Liver (tissue), 8 donors: ENCODE measurements at regions not wholly inside any gene's neighbourhood (a gene's known extent, or its start where the extent isn't known, plus 50 kb on each side); places are given as distances from the start of the nearest gene placed in this dataset.

ENCODE experiments used
- DNase-seq: peaks from one replicate; pipeline ENCODE4 v3.0.0-alpha.2; 2017; ENCODE audit warnings: low spot score
- H3K27ac ChIP-seq, 2 donors: one replicate each; pipeline ENCODE4 v1.7.0; 2013; ENCODE audit warnings: inconsistent platforms in 2 of 2, low read length in 2 of 2, control low read depth in 1 of 2, low read depth in 1 of 2, mild to moderate bottlenecking in 1 of 2
- H3K27me3 ChIP-seq, 4 donors: one replicate each; pipeline versions ENCODE4 v1.6.1 to v1.7.0; 2013; ENCODE audit warnings: low read length in 3 of 4, inconsistent platforms in 1 of 4, mild to moderate bottlenecking in 1 of 4, moderate library complexity in 1 of 4; ENCODE audit not compliant: control insufficient read depth in 4 of 4, insufficient read depth in 4 of 4
- H3K36me3 ChIP-seq, 4 donors: one replicate each; pipeline versions ENCODE4 v1.6.1 to v1.7.0; 2013; ENCODE audit warnings: low read length in 3 of 4, mild to moderate bottlenecking in 3 of 4, low read depth in 1 of 4, moderate library complexity in 1 of 4; ENCODE audit not compliant: control insufficient read depth in 4 of 4, insufficient read depth in 3 of 4
- H3K4me1 ChIP-seq, 4 donors: one replicate each; pipeline versions ENCODE4 v1.6.1 to v1.7.0; 2013; ENCODE audit warnings: low read length in 3 of 4, mild to moderate bottlenecking in 3 of 4, moderate library complexity in 1 of 4; ENCODE audit not compliant: control insufficient read depth in 4 of 4, insufficient read depth in 4 of 4
- H3K4me3 ChIP-seq, 3 donors: one replicate each; pipeline versions ENCODE4 v1.6.1 to v1.7.0; 2013; ENCODE audit warnings: low read length in 3 of 3, control low read depth in 1 of 3, low read depth in 1 of 3, mild to moderate bottlenecking in 1 of 3
- H3K9ac ChIP-seq, 2 donors: one replicate each; pipeline ENCODE4 v1.7.0; 2013; ENCODE audit warnings: low read length in 2 of 2, mild to moderate bottlenecking in 2 of 2, moderate library complexity in 2 of 2, control low read depth in 1 of 2, low read depth in 1 of 2
- H3K9me3 ChIP-seq, 4 donors: one replicate each; pipeline versions ENCODE4 v1.6.1 to v1.7.0; 2013; ENCODE audit warnings: low read length in 3 of 4; ENCODE audit not compliant: control insufficient read depth in 4 of 4
- ATF3 ChIP-seq: IDR thresholded peaks from 2 replicates; pipeline ENCODE4 v1.6.1; 2016; ENCODE audit warnings: antibody characterized with exemption
- CTCF ChIP-seq: fragments of 150-350 bp; IDR thresholded peaks from 2 replicates; pipeline ENCODE4 v1.5.1; 2017; ENCODE audit warnings: improper control_type of control experiment, low read depth, low read length; ENCODE audit not compliant: missing input control
- EGR1 ChIP-seq, 2 donors: IDR thresholded peaks; 2 replicates each; pipeline ENCODE4 v1.6.1; 2016 to 2018; ENCODE audit warnings: antibody characterized with exemption in 2 of 2, low read depth in 2 of 2
- FOXA2 ChIP-seq: IDR thresholded peaks from 2 replicates; pipeline ENCODE4 v1.6.1; 2016; ENCODE audit warnings: antibody characterized with exemption
- HNF4A ChIP-seq, 2 donors: conservative IDR thresholded peaks; 2 replicates each; pipeline ENCODE4 v1.6.1; 2016; ENCODE audit warnings: antibody characterized with exemption in 2 of 2, mild to moderate bottlenecking in 2 of 2
- HNF4G ChIP-seq: IDR thresholded peaks from 2 replicates; pipeline ENCODE4 v1.6.1; 2016; ENCODE audit warnings: antibody characterized with exemption
- JUND ChIP-seq, 2 donors: IDR thresholded peaks; 2 replicates each; pipeline ENCODE4 v1.6.1; 2016; ENCODE audit warnings: antibody characterized with exemption in 2 of 2
- MAX ChIP-seq: IDR thresholded peaks from 2 replicates; pipeline ENCODE4 v1.6.1; 2016; ENCODE audit warnings: antibody characterized with exemption
- NR2F2 ChIP-seq: IDR thresholded peaks from 2 replicates; pipeline ENCODE4 v1.6.1; 2016; ENCODE audit warnings: antibody characterized with exemption
- RAD21 ChIP-seq, 2 donors: IDR thresholded peaks; 2 replicates each; pipeline ENCODE4 v1.6.1; 2016; ENCODE audit warnings: antibody characterized with exemption in 2 of 2, mild to moderate bottlenecking in 2 of 2
- REST ChIP-seq: IDR thresholded peaks from 2 replicates; pipeline ENCODE4 v1.6.1; 2016; ENCODE audit warnings: antibody characterized with exemption, mild to moderate bottlenecking
- RXRA ChIP-seq, 2 donors: IDR thresholded peaks; 2 replicates each; pipeline ENCODE4 v1.6.1; 2017 to 2018; ENCODE audit warnings: antibody characterized with exemption in 2 of 2, mild to moderate bottlenecking in 1 of 2
- SP1 ChIP-seq: IDR thresholded peaks from 2 replicates; pipeline ENCODE4 v1.6.1; 2018; ENCODE audit warnings: antibody characterized with exemption, mild to moderate bottlenecking
- TAF1 ChIP-seq: conservative IDR thresholded peaks from 2 replicates; pipeline ENCODE4 v1.6.1; 2016; ENCODE audit warnings: antibody characterized with exemption, mild to moderate bottlenecking
- YY1 ChIP-seq: IDR thresholded peaks from 2 replicates; pipeline ENCODE4 v1.6.1; 2016; ENCODE audit warnings: antibody characterized with exemption, mild to moderate bottlenecking
- ZBTB33 ChIP-seq: IDR thresholded peaks from 2 replicates; pipeline ENCODE4 v1.6.1; 2016; ENCODE audit warnings: antibody characterized with exemption
- WGBS: extraction: QIAGEN DNeasy Blood & Tissue Kit; methylation state at CpG from one replicate; pipeline ENCODE4 v1.1.7; 2013; 5-methylcytosine and 5-hydroxymethylcytosine counted together
- donor health status: healthy.
- donor health status: healthy.
- donor health status: healthy.
- donor health status: healthy.
- donor health status: healthy.

GRCh38 chr22:27629908-27630673, 171.5 kb downstream of the MN1 start:
- Histone ChIP-seq H3K27me3 (no peaks in the 10 kb centered on the region), H3K4me3 (no peak overlapping the region), H3K4me1 (no peaks in the 10 kb centered on the region), H3K9me3 (no peaks in the 10 kb centered on the region), H3K36me3 (no peaks in the 10 kb centered on the region), H3K27ac (no peak overlapping the region), H3K9ac (no peak overlapping the region)
- DNase-seq = no peak
- no peak for TF ChIP-seq NR2F2
- TF ChIP-seq RXRA (IDR thresholded peaks at IDR 0.05) = no peak
- TF ChIP-seq HNF4G = no peak
- no peak for TF ChIP-seq HNF4A (conservative IDR thresholded peaks at IDR 0.05)
- no peak for TF ChIP-seq CTCF
- no peak for TF ChIP-seq YY1
- TF ChIP-seq REST = no peak
- 67% methylated on average over 19 of the region's 19 CpGs for WGBS

GRCh38 chr22:27630754-27631153, 170.8 kb downstream of the MN1 start:
- H3K9me3 ChIP-seq = no peaks in the 10 kb centered on the region
- H3K4me3 ChIP-seq = no peak overlapping the region
- 78% methylated on average over 5 of the region's 5 CpGs for WGBS
- no peaks in the 10 kb centered on the region for H3K4me1 ChIP-seq
- H3K9ac ChIP-seq = no peak overlapping the region
- no peak for TF ChIP-seq MAX
- no peak for TF ChIP-seq FOXA2
- no peaks in the 10 kb centered on the region for H3K27me3 ChIP-seq
- no peak for DNase-seq
- no peak overlapping the region for H3K27ac ChIP-seq
- no peaks in the 10 kb centered on the region for H3K36me3 ChIP-seq

GRCh38 chr22:27631641-27632040, 169.9 kb downstream of the MN1 start:
- Histone ChIP-seq H3K4me3 (no peak overlapping the region), H3K9me3 (no peaks in the 10 kb centered on the region), H3K27ac (no peak overlapping the region), H3K4me1 (no peaks in the 10 kb centered on the region), H3K9ac (no peak overlapping the region), H3K36me3 (no peaks in the 10 kb centered on the region), H3K27me3 (no peaks in the 10 kb centered on the region)
- DNase-seq = no peak
- WGBS = 96% methylated on average over 1 of the region's 1 CpG
- TF ChIP-seq MAX (no peak), ZBTB33 (no peak), EGR1 (IDR thresholded peaks at IDR 0.05; ENCODE audit: low read depth in 2 of 2) (no peak), ATF3 (no peak), HNF4G (no peak), REST (no peak), RXRA (IDR thresholded peaks at IDR 0.05) (no peak), JUND (IDR thresholded peaks at IDR 0.05) (no peak), RAD21 (IDR thresholded peaks at IDR 0.05) (no peak), FOXA2 (no peak), TAF1 (no peak), SP1 (no peak)
